ENCODE measurements at regions not wholly inside any gene's neighbourhood (a gene's known extent, or its start where the extent isn't known, plus 50 kb on each side); places are given as distances from the start of the nearest gene placed in this dataset.

- TF ChIP-seq CTCF (IDR thresholded peaks at IDR 0.05; ENCODE audit: borderline replicate concordance, insufficient read depth, low read depth, low read length): peak; percentile 35; the same call in 1 of the 2 replicates
- H3K4me3 ChIP-seq (ENCODE audit: low read depth, low read length): no peak overlapping the region
Observed at GRCh38 chr4:101596781-101597552, 193.6 kb upstream of the BANK1 start.

GRCh38 chr4:101594588-101594987, 195.9 kb upstream of the BANK1 start:
- no peak for TF ChIP-seq CTCF (IDR thresholded peaks at IDR 0.05; ENCODE audit: borderline replicate concordance, insufficient read depth, low read depth, low read length)

GRCh38 chr4:101593666-101594065, 196.9 kb upstream of the BANK1 start:
- H3K4me3 ChIP-seq (ENCODE audit: low read depth, low read length): no peak overlapping the region
- no peak for TF ChIP-seq CTCF (IDR thresholded peaks at IDR 0.05; ENCODE audit: borderline replicate concordance, insufficient read depth, low read depth, low read length)

More at GRCh38 chr4:101594588-101594987, 195.9 kb upstream of the BANK1 start:
- no peak overlapping the region for H3K4me3 ChIP-seq (ENCODE audit: low read depth, low read length)

GRCh38 chr4:101584306-101584705, 206.2 kb upstream of the BANK1 start:
- TF ChIP-seq CTCF (IDR thresholded peaks at IDR 0.05; ENCODE audit: borderline replicate concordance, insufficient read depth, low read depth, low read length): no peak
- H3K4me3 ChIP-seq (ENCODE audit: low read depth, low read length): no peak overlapping the region

- H3K4me3 ChIP-seq (ENCODE audit: low read depth, low read length): no peak overlapping the region
- no peak for TF ChIP-seq CTCF (IDR thresholded peaks at IDR 0.05; ENCODE audit: borderline replicate concordance, insufficient read depth, low read depth, low read length)
Observed at GRCh38 chr4:101563126-101563525, 215.8 kb upstream of the PPP3CA start.

GRCh38 chr4:101556842-101557241, 209.5 kb upstream of the PPP3CA start:
- no peak for TF ChIP-seq CTCF (IDR thresholded peaks at IDR 0.05; ENCODE audit: borderline replicate concordance, insufficient read depth, low read depth, low read length)
- no peak overlapping the region for H3K4me3 ChIP-seq (ENCODE audit: low read depth, low read length)

- H3K4me3 ChIP-seq (ENCODE audit: low read depth, low read length): no peak overlapping the region
- no peak for TF ChIP-seq CTCF (IDR thresholded peaks at IDR 0.05; ENCODE audit: borderline replicate concordance, insufficient read depth, low read depth, low read length)
Observed at GRCh38 chr4:101555341-101555880, 208.1 kb upstream of the PPP3CA start.

Measured in GM12875 (cell line).